SK-N-SH treated with all-trans-retinoic acid at 6 μM for 48 hours (cell line): ENCODE measurements at regions not wholly inside any gene's neighbourhood (a gene's known extent, or its start where the extent isn't known, plus 50 kb on each side); places are given as distances from the start of the nearest gene placed in this dataset.

Experiments used
- ATAC-seq: fragments of 200-7000 bp; cut with Tn5 transposase; 3 replicates; pipeline ENCODE4 v1.9.1; 2020; ENCODE audit warnings: mild to moderate bottlenecking, moderate library complexity
- ARNTL ChIP-seq: fragments of 450-650 bp; formaldehyde crosslinking; IDR thresholded peaks from 2 replicates; pipeline ENCODE4 v1.5.0; 2020; ENCODE audit warnings: low read depth, mild to moderate bottlenecking, moderate library complexity, borderline replicate concordance
- BACH2 ChIP-seq: fragments of 250-450 bp; sonication (Bioruptor Pico); IDR thresholded peaks from 2 replicates; pipeline ENCODE4 v1.9.0; 2021; ENCODE audit warnings: mild to moderate bottlenecking, borderline replicate concordance
- CREB5 ChIP-seq: fragments of 250-450 bp; sonication (Bioruptor Pico); IDR thresholded peaks from 2 replicates; pipeline ENCODE4 v1.5.1; 2020; ENCODE audit warnings: low read depth, mild to moderate bottlenecking, moderate library complexity
- CSDC2 ChIP-seq: fragments of 250-450 bp; sonication (Bioruptor Pico); IDR thresholded peaks from 2 replicates; pipeline ENCODE4 v1.5.0; 2020; ENCODE audit warnings: mild to moderate bottlenecking, moderate library complexity
- CSRNP3 ChIP-seq: fragments of 250-450 bp; sonication (Bioruptor Pico); IDR thresholded peaks from 2 replicates; pipeline ENCODE4 v1.5.1; 2021; ENCODE audit warnings: mild to moderate bottlenecking, moderate library complexity
- ESRRG ChIP-seq: fragments of 250-450 bp; sonication (Bioruptor Pico); IDR thresholded peaks from 2 replicates; pipeline ENCODE4 v1.6.1; 2021; ENCODE audit warnings: mild to moderate bottlenecking
- GLIS3 ChIP-seq: fragments of 250-450 bp; sonication (Bioruptor Pico); IDR thresholded peaks from 2 replicates; pipeline ENCODE4 v1.5.0; 2020; ENCODE audit warnings: mild to moderate bottlenecking, moderate library complexity
- ISL1 ChIP-seq: fragments of 250-450 bp; sonication (Bioruptor Pico); IDR thresholded peaks from 2 replicates; pipeline ENCODE4 v2.1.2; 2022; ENCODE audit warnings: mild to moderate bottlenecking, moderate library complexity
- PATZ1 ChIP-seq: fragments of 250-450 bp; sonication (Bioruptor Pico); IDR thresholded peaks from 2 replicates; pipeline ENCODE4 v1.8.0; 2020; ENCODE audit warnings: mild to moderate bottlenecking, moderate library complexity, borderline replicate concordance
- POU6F1 ChIP-seq: fragments of 250-450 bp; sonication (Bioruptor Pico); IDR thresholded peaks from 2 replicates; pipeline ENCODE4 v1.8.0; 2021; ENCODE audit warnings: low read depth, mild to moderate bottlenecking, moderate library complexity, borderline replicate concordance
- PPARA ChIP-seq: fragments of 250-450 bp; sonication (Bioruptor Pico); IDR thresholded peaks from 2 replicates; pipeline ENCODE4 v1.5.0; 2020; ENCODE audit warnings: mild to moderate bottlenecking, borderline replicate concordance
- RARB ChIP-seq: fragments of 250-450 bp; sonication (Bioruptor Pico); IDR thresholded peaks from 2 replicates; pipeline ENCODE4 v1.8.0; 2021; ENCODE audit warnings: mild to moderate bottlenecking, moderate library complexity
- SNAI2 ChIP-seq: fragments of 250-450 bp; sonication (Bioruptor Pico); IDR thresholded peaks from 2 replicates; pipeline ENCODE4 v1.5.0; 2020; ENCODE audit warnings: mild to moderate bottlenecking, moderate library complexity
- TCF4 ChIP-seq: fragments of 250-450 bp; sonication (Bioruptor Pico); IDR thresholded peaks from 2 replicates; pipeline ENCODE4 v1.8.0; 2021; ENCODE audit warnings: mild to moderate bottlenecking, moderate library complexity, borderline replicate concordance
- TSHZ2 ChIP-seq: fragments of 250-450 bp; sonication (Bioruptor Pico); IDR thresholded peaks from 2 replicates; pipeline ENCODE4 v1.5.0; 2020; ENCODE audit warnings: mild to moderate bottlenecking, moderate library complexity
- ZC3H10 ChIP-seq: fragments of 250-450 bp; sonication (Bioruptor Pico); IDR thresholded peaks from 2 replicates; pipeline ENCODE4 v1.5.1; 2021; ENCODE audit warnings: mild to moderate bottlenecking, moderate library complexity
- ZFP3 ChIP-seq: fragments of 250-450 bp; sonication (Bioruptor Pico); IDR thresholded peaks from 2 replicates; pipeline ENCODE4 v1.5.0; 2020; ENCODE audit warnings: mild to moderate bottlenecking, moderate library complexity
- ZFP30 ChIP-seq: fragments of 450-650 bp; formaldehyde crosslinking; IDR thresholded peaks from 2 replicates; pipeline ENCODE4 v1.5.0; 2022; ENCODE audit warnings: mild to moderate bottlenecking, moderate library complexity
- ZNF565 ChIP-seq: fragments of 450-650 bp; formaldehyde crosslinking; conservative IDR thresholded peaks from 2 replicates; pipeline ENCODE4 v1.5.0; 2020; ENCODE audit warnings: low read depth, mild to moderate bottlenecking, moderate library complexity
- ZNF70 ChIP-seq: fragments of 450-650 bp; formaldehyde crosslinking; IDR thresholded peaks from 2 replicates; pipeline ENCODE4 v1.5.0; 2020; ENCODE audit warnings: mild to moderate bottlenecking, moderate library complexity
- ZNF8 ChIP-seq: fragments of 450-650 bp; formaldehyde crosslinking; IDR thresholded peaks from 2 replicates; pipeline ENCODE4 v1.5.0; 2020; ENCODE audit warnings: mild to moderate bottlenecking, moderate library complexity

- TF ChIP-seq CSRNP3 (CRISPR knock-in tag), result no peak
- TF ChIP-seq RARB (CRISPR knock-in tag), result no peak
- no peak for TF ChIP-seq ZFP30 (CRISPR knock-in tag)
- TF ChIP-seq, all 23 proteins: peak for 0
- peak; percentile 25; the same call in 2 of the 3 replicates for ATAC-seq
These were observed 277.2 kb downstream of the PDGFC start for GRCh38 chr4:156694413-156694812.

GRCh38 chr4:156693557-156693956 lies 278.0 kb downstream of the PDGFC start:
- TF ChIP-seq CSRNP3 (CRISPR knock-in tag), result no peak
- no peak for TF ChIP-seq TSHZ2 (CRISPR knock-in tag)
- TF ChIP-seq ZNF70 (CRISPR knock-in tag), result no peak
- TF ChIP-seq ZNF8 (CRISPR knock-in tag), result no peak
- no peak for TF ChIP-seq SNAI2 (CRISPR knock-in tag)
- no peak for TF ChIP-seq ZFP30 (CRISPR knock-in tag)
- TF ChIP-seq PATZ1 (CRISPR knock-in tag), result no peak
- no peak for TF ChIP-seq GLIS3 (CRISPR knock-in tag)
- TF ChIP-seq ZNF565 (CRISPR knock-in tag), result no peak
- no peak for TF ChIP-seq PPARA (CRISPR knock-in tag)
- no peak for TF ChIP-seq CREB5 (CRISPR knock-in tag)
- TF ChIP-seq BACH2, result no peak
- no peak for TF ChIP-seq RARB (CRISPR knock-in tag)
- TF ChIP-seq ZC3H10 (CRISPR knock-in tag), result no peak
- no peak for TF ChIP-seq ZFP3
- no peak for TF ChIP-seq POU6F1
- TF ChIP-seq ISL1 (CRISPR knock-in tag), result no peak
- TF ChIP-seq ARNTL (CRISPR knock-in tag), result no peak
- TF ChIP-seq TCF4 (CRISPR knock-in tag), result no peak
- no peak; the same call in 2 of the 3 replicates for ATAC-seq

GRCh38 chr4:156692016-156692415 lies 279.6 kb downstream of the PDGFC start:
- ATAC-seq, result no peak
- TF ChIP-seq CSRNP3 (CRISPR knock-in tag) (no peak), ZC3H10 (CRISPR knock-in tag) (no peak), PATZ1 (CRISPR knock-in tag) (no peak), GLIS3 (CRISPR knock-in tag) (no peak), POU6F1 (no peak), ZNF8 (CRISPR knock-in tag) (no peak), ESRRG (CRISPR knock-in tag) (no peak), PPARA (CRISPR knock-in tag) (no peak), BACH2 (no peak), CSDC2 (CRISPR knock-in tag) (no peak)
